ENCODE measurements at regions not wholly inside any gene's neighbourhood (a gene's known extent, or its start where the extent isn't known, plus 50 kb on each side); places are given as distances from the start of the nearest gene placed in this dataset.
A peak's percentile ranks its signal among the peaks of the same experiment; 100 is the strongest.

DNA sequence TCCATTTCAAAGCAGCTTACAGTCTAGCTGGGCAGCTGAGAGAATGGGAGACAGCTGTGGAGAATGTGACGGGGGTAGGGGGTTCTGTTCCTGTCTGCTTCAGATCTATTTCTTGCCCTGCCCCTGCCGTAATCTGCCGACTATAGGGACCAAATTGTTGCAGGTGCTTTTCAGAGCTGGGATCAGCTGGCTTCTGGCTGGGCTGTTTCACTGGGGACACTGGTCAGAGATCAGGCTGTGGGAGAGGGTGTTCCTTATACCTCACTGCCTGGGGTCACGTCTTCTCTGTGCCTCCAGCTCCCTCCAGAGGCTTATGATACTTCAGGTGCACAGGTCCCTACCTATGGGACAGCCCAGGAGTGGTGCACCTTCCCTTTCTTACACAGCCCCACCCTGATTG, 514.9 kb upstream of the GOT2 start:
- intact Hi-C loops (cut with DNase I; ENCODE audit: low total_unique reads) = no loop called here
- Histone ChIP-seq H3K36me3 (no peaks in the 10 kb centered on the region), H3K4me1 (no peaks in the 10 kb centered on the region), H3K4me3 (no peak overlapping the region), H3K27ac (no peak overlapping the region), H3K9me3 (no peaks in the 10 kb centered on the region), H3K27me3 (no peaks in the 10 kb centered on the region)
- no peak for TF ChIP-seq POLR2A (IDR thresholded peaks at IDR 0.05)
- no peak for TF ChIP-seq EP300 (IDR thresholded peaks at IDR 0.05)
- TF ChIP-seq, protein P1, sequence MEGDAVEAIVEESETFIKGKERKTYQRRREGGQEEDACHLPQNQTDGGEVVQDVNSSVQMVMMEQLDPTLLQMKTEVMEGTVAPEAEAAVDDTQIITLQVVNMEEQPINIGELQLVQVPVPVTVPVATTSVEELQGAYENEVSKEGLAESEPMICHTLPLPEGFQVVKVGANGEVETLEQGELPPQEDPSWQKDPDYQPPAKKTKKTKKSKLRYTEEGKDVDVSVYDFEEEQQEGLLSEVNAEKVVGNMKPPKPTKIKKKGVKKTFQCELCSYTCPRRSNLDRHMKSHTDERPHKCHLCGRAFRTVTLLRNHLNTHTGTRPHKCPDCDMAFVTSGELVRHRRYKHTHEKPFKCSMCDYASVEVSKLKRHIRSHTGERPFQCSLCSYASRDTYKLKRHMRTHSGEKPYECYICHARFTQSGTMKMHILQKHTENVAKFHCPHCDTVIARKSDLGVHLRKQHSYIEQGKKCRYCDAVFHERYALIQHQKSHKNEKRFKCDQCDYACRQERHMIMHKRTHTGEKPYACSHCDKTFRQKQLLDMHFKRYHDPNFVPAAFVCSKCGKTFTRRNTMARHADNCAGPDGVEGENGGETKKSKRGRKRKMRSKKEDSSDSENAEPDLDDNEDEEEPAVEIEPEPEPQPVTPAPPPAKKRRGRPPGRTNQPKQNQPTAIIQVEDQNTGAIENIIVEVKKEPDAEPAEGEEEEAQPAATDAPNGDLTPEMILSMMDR (IDR thresholded peaks at IDR 0.05) = no peak
- no peak for TF ChIP-seq POLR2AphosphoS5 (IDR thresholded peaks at IDR 0.05)
- DNase-seq = peak in 1 of 2 donors; percentile 10
- 44 to 63% (median 49%) methylated on average over 4 of the region's 4 CpGs for WGBS, 5 donors

DNA sequence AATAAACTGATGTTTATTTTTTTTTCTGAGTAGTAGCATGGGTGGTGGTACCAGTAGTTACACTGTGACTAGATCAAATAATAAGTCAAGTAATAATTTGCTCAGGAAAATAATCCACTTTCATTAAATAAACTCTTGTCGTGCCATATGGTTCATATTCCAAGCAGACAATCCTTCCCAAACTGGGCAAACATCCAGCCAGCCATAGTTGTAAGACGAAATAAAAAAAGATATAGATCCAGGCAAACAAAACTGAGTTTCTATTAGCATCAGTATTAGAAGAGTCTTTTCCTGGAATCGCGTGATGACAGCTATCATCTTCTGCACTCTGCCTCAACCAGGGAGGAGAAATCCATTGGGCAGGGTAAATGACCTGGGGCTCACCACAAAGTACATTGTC, 508.4 kb upstream of the GOT2 start:
- H3K27me3 ChIP-seq = no peaks in the 10 kb centered on the region
- H3K4me1 ChIP-seq = no peaks in the 10 kb centered on the region
- H3K9me3 ChIP-seq = no peaks in the 10 kb centered on the region
- WGBS, 5 donors = 46 to 55% (median 48%) methylated on average over 4 of the region's 4 CpGs
- intact Hi-C loops (cut with DNase I; ENCODE audit: low total_unique reads) = no loop called here
- H3K4me3 ChIP-seq = no peak overlapping the region
- H3K36me3 ChIP-seq = no peaks in the 10 kb centered on the region
- DNase-seq = peak in 1 of 2 donors; percentile 43
- H3K27ac ChIP-seq = no peak overlapping the region
- TF ChIP-seq POLR2AphosphoS5 (IDR thresholded peaks at IDR 0.05) (no peak), POLR2A (IDR thresholded peaks at IDR 0.05) (no peak)

DNA sequence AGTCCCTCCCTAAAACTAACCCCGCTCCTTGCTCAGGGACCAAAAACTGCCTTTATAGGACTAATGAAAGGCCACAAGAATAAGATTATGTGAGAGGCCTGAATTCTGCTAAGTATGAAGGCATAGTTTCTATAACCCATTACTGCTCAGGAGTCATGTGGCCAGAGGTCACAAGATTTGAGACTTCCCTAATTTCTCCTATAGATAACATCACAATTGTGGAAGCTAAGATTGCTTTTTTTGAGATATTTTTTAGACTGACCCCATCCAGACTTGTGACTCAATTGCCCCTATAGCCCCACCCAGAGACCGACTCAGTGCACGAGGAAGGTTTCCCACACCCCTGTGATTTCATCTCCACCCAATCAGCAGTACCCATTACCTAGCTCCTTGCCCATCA, 504.1 kb upstream of the GOT2 start:
- no peaks in the 10 kb centered on the region for H3K4me1 ChIP-seq
- H3K27me3 ChIP-seq = no peaks in the 10 kb centered on the region
- TF ChIP-seq EP300 (IDR thresholded peaks at IDR 0.05) (no peak), POLR2AphosphoS5 (IDR thresholded peaks at IDR 0.05) (no peak), POLR2A (IDR thresholded peaks at IDR 0.05) (no peak)
- TF ChIP-seq, protein P1 (IDR thresholded peaks at IDR 0.05) = no peak
- H3K36me3 ChIP-seq = no peaks in the 10 kb centered on the region
- H3K9me3 ChIP-seq = no peaks in the 10 kb centered on the region
- intact Hi-C loops (cut with DNase I; ENCODE audit: low total_unique reads) = no loop called here
- WGBS, 5 donors = 81 to 94% (median 90%) methylated on average over 3 of the region's 3 CpGs
- H3K27ac ChIP-seq = no peak overlapping the region
- no peak for DNase-seq
- no peak overlapping the region for H3K4me3 ChIP-seq

DNA sequence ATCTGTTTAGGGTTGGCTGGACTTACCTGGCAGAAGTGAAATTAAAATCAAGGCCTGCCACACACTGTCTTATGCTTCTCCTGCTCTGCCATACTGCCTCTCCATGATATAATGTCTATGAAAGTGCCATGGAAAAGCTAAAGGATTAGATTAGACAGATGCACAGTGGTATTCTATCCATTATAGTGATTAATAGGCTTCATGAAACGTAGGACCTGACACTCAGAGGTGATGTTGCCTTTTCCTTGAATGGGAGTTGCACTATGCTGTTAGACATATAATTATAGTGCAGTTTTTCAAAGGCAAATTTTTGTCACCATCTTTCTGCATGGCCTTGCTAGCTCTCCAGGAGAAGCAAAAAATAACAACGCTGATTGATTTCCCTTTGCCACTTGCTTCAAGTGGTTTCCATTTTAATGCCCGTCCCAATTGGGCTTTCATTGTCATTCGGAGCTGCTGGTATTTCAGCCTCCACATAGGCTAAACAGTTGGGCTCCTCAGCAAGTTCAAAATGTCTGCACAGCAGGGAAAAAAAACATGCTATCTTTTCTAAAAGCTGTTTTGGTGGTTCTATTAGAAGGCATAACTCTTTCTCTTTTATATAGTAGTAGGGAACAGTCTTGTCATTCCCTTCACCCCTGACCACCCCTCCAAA, 502.8 kb upstream of the GOT2 start:
- TF ChIP-seq POLR2A (IDR thresholded peaks at IDR 0.05) = no peak
- no peak for TF ChIP-seq POLR2AphosphoS5 (IDR thresholded peaks at IDR 0.05)
- TF ChIP-seq, protein P1 (IDR thresholded peaks at IDR 0.05) = no peak
- TF ChIP-seq EP300 (IDR thresholded peaks at IDR 0.05) = no peak
- no peaks in the 10 kb centered on the region for H3K36me3 ChIP-seq
- intact Hi-C loops (cut with DNase I; ENCODE audit: low total_unique reads) = no loop called here
- H3K27me3 ChIP-seq = no peaks in the 10 kb centered on the region
- 65 to 77% (median 74%) methylated on average over 4 of the region's 4 CpGs for whole genome bisulfite sequencing, 5 donors
- DNase-seq = no peak
- no peaks in the 10 kb centered on the region for H3K9me3 ChIP-seq
- no peak overlapping the region for H3K4me3 ChIP-seq
- H3K4me1 ChIP-seq = no peaks in the 10 kb centered on the region
- no peak overlapping the region for H3K27ac ChIP-seq

DNA sequence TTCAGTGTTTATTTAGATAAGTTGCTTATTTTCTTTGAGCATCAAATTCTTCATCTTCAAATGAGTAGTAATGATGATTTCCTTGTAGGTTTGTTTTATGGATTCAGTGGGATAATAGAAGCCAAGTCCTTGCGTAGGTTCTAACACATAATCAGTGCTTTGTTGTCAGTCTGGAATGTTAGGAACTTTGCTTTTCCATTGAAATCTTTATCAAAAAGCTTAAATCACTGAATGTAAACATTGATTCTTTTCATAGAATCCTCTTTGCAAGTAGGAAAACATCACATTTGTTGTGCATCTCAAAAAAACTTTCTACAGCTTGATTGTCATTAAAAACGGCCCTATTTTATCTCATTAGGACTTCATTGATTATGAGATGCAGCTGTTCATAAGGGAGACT, 490.3 kb upstream of the GOT2 start:
- Histone ChIP-seq H3K4me1 (no peaks in the 10 kb centered on the region), H3K36me3 (no peaks in the 10 kb centered on the region), H3K4me3 (no peak overlapping the region), H3K27me3 (no peaks in the 10 kb centered on the region), H3K9me3 (peaks cover 0 to under 1% (median 0%) of the 10 kb centered on the region in 4 donors), H3K27ac (no peak overlapping the region)
- WGBS, 5 donors = 22 to 34% (median 31%) methylated on average over 2 of the region's 2 CpGs
- TF ChIP-seq, protein P1 (IDR thresholded peaks at IDR 0.05) = no peak
- TF ChIP-seq POLR2AphosphoS5 (IDR thresholded peaks at IDR 0.05) = no peak
- no peak for TF ChIP-seq EP300 (IDR thresholded peaks at IDR 0.05)
- intact Hi-C loops (cut with DNase I; ENCODE audit: low total_unique reads) = no loop called here
- DNase-seq = no peak

Data from stomach (tissue), 8 donors.